ENCODE measurements at regions not wholly inside any gene's neighbourhood (a gene's known extent, or its start where the extent isn't known, plus 50 kb on each side); places are given as distances from the start of the nearest gene placed in this dataset.
"Not testable (repeated sequence)": the region's sequence is repeated elsewhere in the genome, so short reads cannot be mapped to it uniquely, and the experiment has no call there.

DNA sequence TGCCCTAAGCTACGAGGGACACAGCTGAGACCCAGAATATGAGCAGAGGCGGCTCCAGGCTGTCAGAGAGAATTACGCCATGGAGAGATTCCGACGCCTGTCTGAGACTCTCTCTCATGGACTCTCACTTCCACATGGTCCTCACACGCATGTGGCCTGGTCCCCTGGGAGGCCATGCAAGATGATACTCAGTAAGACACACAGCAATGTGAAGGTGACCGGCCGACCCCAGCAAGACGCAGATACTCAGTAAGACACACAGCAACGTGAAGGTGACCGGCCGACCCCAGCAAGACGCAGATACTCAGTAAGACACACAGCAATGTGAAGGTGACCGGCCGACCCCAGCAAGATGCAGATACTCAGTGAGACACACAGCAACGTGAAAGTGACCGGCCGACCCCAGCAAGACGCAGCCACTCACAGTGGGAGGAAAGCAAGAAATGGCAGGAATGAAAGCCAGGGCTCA, 400.8 kb upstream of the MYT1L start:
- in situ Hi-C loops (cut with MboI; ENCODE audit: low pct_unique_long_range_greater_than_20kb, low sequenced_read_pairs): no loop called here
- DNase-seq: no peak

DNA sequence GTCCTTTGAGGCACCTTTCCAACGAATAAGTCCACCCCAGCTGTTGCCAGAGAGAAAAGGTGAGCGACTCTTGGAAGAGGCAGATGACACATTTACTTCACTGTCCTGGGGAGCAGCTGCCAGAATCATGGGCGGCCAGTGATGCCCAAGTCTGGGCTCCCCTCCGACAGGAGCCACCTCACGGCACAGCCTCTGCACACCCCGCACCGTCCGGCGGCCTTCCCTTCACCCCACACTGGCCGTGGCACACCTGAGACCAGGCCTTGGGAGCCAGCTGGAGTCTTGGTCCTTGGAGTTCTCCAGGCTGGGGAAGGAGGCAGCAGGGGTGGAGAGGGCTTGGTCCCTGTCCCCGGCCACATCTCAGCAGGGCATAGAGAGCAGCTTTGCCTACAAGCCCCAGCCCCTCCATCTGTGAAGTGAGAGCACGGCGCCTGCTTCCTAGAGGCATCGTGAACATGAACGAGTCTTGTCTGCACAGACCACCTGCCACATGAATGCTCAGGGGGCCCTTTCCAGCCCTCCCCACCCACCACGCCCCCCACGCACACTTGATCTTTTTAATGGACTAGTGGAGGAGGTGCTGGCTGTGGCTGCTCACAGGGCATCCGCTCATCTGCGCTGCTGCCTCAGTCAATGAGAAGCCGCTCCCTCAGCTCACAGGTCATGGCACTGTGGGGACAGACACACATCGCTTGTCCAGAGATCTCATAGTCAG, 400.2 kb upstream of the MYT1L start:
- no peak for DNase-seq
- in situ Hi-C loops (cut with MboI; ENCODE audit: low pct_unique_long_range_greater_than_20kb, low sequenced_read_pairs): no loop called here

DNA sequence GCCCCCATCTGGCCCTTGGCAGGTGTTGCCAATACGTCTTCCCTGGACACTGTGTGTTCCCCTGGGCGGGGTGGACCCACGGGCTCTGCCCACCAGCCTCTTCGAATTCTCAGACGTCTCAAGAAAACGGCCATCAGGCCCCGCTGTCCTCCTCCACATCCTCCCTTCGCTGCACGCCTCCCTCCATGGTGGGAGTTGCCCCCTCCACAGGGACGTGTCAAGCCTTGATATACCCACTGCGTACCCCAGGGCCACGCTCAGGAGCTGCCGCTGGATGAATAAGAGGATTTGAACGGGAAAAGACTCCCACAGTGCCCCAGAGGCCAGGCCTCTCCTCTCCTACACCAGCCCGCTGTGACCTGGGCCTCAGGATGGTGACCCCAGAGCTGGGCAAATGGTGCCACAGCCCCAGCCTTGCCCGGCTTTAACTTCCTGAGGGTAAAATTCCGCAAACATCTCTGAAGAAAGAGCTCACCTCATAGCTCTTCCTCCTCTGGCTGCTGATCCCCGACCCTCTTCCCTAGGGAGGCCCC, 399.3 kb upstream of the MYT1L start:
- in situ Hi-C loops (cut with MboI; ENCODE audit: low pct_unique_long_range_greater_than_20kb, low sequenced_read_pairs): no loop called here
- DNase-seq: no peak

DNA sequence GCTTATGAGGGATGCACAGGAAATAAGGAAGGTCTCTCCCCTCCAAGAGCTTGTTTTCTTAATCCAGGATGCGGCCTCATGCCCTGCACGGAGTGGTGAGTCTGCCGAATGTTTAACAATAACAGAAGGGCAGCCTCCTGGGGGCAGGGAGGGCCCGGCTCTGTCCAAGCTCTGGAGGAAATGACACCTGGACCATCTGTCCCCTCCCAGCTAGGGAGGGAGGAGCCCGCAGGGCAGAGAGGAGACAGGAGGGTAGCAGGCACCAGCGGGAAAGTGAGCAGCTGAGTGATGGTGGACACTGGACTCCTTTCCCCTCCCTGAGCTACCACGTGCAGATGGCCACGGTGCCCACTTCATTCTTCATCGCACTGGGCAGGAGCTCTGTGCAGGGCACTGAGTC, 398.2 kb upstream of the MYT1L start:
- in situ Hi-C loops (cut with MboI; ENCODE audit: low pct_unique_long_range_greater_than_20kb, low sequenced_read_pairs): no loop called here
- DNase-seq: no peak

DNA sequence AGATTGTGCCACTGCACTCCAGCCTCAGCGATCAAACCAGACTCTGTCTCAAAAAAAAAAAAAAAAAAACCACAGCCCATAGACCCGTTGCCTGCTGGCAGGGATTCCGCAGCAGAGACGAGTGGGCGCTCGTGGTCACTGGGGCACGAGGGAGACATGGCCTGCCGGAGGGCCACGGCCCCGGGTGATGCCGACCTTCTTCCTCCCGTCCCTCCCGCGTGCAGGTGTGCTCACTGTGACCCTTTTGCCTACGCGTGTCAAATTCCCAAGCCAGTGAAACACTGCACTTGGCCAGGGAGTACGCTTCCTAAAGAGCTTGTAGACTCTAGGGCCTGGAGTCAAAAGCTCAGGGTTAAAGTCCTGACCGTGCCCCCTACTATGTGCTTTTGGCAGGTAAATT, 397.6 kb upstream of the MYT1L start:
- in situ Hi-C loops (cut with MboI; ENCODE audit: low pct_unique_long_range_greater_than_20kb, low sequenced_read_pairs): no loop called here
- no peak for DNase-seq

DNA sequence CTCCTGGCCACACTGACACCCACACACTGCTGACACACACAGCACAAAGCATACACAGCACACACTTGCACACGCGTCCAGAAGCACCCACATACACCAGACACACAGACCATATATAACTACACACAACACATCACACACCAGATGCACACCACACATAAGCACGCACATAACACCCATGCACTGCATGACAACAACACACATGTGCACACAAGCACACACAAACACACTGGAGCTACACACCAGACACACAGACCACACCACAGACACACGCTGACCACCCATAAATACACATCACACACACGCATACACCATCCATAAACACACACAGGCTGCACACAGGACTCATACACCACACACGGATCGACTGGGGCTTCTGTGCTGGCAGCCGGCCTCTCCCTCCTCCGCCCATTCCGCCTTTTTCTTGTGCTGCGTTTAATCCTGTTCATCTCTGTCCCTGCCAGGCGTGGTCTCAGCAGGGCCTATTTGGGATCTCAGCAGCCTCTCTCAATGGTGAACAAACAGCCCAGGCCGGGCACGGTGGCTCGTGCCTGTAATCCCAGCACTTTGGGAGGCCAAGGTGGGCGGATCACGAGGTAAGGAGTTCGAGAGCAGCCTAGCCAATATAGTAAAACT, 396.9 kb upstream of the MYT1L start:
- DNase-seq: no peak
- in situ Hi-C loops (cut with MboI; ENCODE audit: low pct_unique_long_range_greater_than_20kb, low sequenced_read_pairs): no loop called here

DNA sequence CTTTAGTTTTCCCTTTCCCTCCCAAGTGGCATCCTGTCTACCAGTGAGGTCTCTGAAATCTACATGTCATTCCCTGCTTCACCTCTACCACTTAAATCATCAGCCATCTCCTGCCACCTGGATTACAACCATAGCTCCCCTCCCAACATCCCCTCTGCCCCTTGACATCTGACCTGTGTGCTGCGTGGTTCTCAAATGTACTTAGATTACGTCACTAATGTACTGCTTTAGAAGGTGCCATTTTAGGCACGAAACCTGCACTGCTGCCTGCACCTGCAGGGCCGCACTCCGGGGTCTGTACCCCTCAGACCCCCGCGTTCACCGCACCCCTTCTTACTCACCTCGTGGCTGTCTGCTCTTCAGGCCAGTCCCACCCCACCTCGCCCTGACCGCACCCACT, 395.1 kb upstream of the MYT1L start:
- in situ Hi-C loops (cut with MboI; ENCODE audit: low pct_unique_long_range_greater_than_20kb, low sequenced_read_pairs): no loop called here

DNA sequence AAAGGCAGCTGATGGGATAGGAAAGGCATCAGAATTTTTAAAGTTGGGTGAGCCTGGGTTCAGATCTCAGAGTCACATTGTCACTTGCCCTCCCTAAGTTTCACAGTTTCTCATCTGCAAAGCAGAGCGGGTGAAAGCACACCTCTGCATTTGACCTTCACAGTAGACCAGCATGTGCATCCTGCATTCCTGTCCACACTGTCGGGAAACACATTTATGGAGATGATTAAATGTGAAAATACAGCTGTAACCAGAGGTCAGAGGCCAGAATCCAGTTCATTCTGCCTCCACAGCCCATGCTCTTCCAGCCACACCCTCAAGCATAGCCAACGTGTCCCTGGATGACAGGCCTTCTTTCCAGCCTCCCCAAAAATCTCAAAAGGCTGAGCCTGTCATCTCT, 392.0 kb upstream of the MYT1L start:
- in situ Hi-C loops (cut with MboI; ENCODE audit: low pct_unique_long_range_greater_than_20kb, low sequenced_read_pairs): no loop called here
- DNase-seq: no peak

More for the DNA sequence above, 395.1 kb upstream of the MYT1L start:
- DNase-seq: no peak

DNA sequence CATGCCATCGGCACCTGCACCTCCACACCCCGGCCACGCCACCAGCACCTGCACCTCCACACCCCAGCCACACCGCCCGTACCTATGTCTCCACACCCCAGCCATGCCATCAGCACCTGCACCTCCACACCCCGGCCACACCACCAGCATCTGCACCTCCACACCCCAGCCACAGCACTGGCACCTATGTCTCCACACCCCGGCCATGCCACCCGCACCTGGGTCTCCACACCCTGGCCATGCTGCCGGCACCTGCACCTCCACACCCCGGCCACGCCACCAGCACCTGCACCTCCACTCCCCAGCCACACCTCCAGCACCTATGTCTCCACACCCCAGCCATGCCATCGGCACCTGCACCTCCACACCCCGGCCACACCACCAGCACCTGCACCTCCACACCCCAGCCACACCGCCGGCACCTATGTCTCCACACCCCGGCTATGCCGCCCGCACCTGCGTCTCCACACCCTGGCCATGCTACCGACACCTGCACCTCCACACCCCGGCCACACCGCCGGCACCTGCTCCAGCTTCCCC, 390.3 kb upstream of the MYT1L start:
- no peak for DNase-seq
- in situ Hi-C loops (cut with MboI; ENCODE audit: low pct_unique_long_range_greater_than_20kb, low sequenced_read_pairs): no loop called here

DNA sequence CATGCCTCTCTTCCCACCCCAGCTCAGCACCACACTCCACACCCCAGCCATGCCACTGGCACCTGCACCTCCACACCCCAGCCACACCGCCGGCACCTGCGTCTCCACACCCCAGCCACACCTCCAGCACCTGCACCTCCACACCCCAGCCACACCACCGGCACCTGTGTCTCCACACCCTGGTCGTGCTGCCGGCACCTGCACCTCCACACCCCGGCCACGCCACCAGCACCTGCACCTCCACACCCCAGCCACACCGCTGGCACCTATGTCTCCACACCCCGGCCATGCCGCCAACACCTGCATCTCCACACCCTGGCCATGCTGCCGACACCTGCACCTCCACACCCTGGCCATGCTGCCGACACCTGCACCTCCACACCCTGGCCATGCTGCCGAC, 389.7 kb upstream of the MYT1L start:
- in situ Hi-C loops (cut with MboI; ENCODE audit: low pct_unique_long_range_greater_than_20kb, low sequenced_read_pairs); DNase-seq: not testable (repeated sequence)

DNA sequence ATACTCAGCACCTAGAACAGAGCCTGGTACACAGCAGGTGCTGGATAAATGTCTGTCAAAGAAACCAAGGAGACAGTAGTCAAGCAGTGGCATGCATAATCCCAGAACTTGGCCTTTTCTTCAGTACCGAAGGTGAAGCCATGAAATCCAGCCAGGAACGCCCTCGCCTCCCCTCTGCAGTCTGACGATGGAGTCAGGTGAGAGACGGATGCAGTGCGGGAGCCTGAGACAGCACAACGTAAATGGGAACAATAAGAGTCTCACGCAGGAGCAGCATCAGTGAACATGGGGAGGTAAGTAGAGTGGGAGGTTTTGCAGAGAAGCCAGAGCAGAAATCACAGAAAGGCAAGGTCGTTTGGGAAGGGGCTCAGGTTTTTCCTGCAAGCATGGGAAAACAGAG, 389.3 kb upstream of the MYT1L start:
- DNase-seq: no peak
- in situ Hi-C loops (cut with MboI; ENCODE audit: low pct_unique_long_range_greater_than_20kb, low sequenced_read_pairs): no loop called here

DNA sequence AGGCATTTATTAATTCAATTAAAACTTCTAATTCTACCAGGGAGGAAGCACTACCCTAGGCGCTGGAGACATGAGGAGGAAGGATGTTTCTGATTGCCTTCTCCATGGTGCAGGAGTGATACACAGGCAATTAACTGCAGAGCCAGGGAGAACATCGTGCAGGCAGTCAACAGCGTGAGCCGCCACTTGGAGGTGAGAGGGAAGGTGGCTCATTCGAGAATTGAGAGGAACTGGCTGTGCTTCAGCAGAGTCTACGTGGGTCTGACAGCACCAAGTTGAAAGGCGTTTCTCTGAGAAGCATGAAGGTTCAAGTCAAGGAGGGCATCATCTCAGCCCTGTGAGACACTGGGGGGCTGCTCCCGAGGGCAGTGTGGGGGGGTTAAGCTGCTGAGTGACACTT, 388.7 kb upstream of the MYT1L start:
- in situ Hi-C loops (cut with MboI; ENCODE audit: low pct_unique_long_range_greater_than_20kb, low sequenced_read_pairs): no loop called here
- no peak for DNase-seq

DNA sequence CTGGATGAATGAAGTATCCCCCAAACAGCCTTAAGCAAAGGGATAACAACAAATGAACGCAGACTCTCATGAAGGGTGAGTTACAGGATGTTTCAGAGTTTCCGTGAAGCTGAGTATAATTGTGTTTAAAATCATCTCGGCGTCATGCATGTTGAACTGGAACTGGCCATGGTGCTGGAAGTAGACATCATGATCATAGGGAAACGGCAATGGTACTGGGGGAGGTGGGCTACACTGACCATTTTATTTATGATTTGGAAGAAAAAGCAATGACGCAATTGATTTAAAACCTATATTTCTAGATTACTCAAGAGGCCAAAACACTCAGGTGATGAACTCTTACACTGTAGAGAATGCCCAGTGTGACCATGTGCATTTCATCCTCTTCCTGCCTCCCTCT, 387.9 kb upstream of the MYT1L start:
- no peak for DNase-seq
- in situ Hi-C loops (cut with MboI; ENCODE audit: low pct_unique_long_range_greater_than_20kb, low sequenced_read_pairs): no loop called here

DNA sequence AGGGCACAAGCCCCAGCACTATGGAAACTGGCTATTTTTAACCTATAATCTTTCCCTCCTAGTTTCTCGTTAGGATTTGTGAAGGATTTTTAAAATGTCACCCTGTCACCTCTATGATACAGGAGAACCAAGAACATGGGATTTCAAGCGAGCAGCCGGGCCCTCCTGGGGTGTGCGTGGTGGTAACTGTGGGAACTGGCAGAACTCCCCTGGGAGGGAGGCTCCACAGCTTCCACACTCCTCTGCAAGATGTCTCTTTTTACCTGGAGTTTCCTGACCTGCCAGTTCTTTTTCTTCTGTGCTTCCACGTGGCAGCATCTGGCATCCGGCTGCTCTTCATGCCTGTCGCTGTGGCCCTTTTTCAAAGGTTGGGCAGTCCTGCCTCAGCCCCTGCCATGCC, 386.3 kb upstream of the MYT1L start:
- DNase-seq: no peak
- in situ Hi-C loops (cut with MboI; ENCODE audit: low pct_unique_long_range_greater_than_20kb, low sequenced_read_pairs): no loop called here

DNA sequence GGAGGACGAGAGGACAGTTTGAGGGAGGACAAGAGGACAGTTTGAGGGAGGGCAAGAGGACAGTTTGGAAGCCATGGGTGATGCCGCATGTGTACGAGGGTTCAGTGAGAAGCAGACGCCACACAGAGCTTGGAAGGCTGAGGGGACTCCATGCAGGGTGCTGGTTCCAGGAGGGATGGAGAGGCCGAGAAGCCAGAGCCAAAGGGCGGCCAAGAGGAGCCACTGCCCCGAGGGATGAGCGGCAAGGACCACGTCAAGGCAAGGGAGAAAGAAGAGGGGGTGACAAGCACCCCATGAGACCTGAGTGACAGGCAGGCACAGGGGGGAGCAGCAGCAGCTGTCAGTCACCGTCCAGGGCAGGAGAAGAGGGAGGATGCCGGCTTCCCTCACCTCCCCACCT, 385.7 kb upstream of the MYT1L start:
- DNase-seq: no peak
- in situ Hi-C loops (cut with MboI; ENCODE audit: low pct_unique_long_range_greater_than_20kb, low sequenced_read_pairs): no loop called here

DNA sequence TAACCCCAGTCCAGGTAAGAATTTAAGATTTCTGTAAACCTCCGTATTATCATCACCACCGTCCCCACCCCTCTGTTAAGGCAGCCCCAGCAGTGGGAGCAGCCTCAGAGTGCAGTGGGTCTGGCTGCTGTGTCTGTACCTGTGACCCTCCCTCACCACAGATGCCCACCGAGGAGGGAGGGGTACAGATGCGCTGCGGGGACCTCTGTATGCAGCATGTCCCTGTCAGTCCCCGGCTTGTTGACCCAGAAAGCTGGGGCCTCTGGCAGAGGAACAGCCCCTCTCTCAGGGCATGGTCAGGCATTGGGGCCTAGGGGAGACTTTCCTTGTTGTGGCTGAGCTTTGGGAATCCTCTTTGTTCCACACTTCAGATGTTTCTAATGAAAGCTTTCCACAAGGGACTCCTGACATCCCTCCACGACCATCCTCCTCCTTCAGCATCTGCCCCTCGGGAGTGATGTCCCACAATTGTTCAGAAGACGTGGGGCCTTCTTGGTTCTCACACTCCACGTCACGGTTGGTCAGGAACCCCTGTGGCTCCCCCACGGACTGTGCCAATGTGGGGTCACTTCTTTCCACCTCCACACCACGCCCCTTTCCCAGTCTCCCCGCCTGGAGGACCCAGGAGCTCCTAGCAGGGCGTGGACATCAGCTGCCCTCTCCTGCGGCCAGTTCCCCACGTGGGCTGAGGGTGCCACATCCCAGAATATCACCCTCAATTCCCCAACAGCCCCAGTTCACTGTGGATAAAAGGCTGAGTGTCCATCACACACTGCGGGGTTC, 384.2 kb upstream of the MYT1L start:
- in situ Hi-C loops (cut with MboI; ENCODE audit: low pct_unique_long_range_greater_than_20kb, low sequenced_read_pairs): no loop called here
- no peak for DNase-seq

DNA sequence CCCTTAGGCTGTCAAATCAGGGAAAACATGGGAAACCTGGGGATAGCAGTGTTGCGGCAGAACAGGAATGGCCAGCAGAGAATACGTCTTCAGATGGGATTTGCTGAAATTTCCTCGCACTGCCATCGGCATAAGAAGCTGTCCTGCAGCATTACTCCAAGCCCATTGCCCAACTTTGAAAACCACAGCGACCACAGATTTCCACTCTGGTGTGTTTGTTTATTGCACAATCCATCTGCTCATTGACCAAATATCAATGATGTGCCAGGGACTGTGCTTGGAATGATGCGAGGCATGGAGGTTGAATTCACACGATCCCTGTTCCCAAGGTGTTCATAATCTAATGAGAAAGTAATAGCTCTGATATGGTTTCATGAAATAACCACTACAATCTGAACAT, 383.3 kb upstream of the MYT1L start:
- in situ Hi-C loops (cut with MboI; ENCODE audit: low pct_unique_long_range_greater_than_20kb, low sequenced_read_pairs): no loop called here
- DNase-seq: no peak

DNA sequence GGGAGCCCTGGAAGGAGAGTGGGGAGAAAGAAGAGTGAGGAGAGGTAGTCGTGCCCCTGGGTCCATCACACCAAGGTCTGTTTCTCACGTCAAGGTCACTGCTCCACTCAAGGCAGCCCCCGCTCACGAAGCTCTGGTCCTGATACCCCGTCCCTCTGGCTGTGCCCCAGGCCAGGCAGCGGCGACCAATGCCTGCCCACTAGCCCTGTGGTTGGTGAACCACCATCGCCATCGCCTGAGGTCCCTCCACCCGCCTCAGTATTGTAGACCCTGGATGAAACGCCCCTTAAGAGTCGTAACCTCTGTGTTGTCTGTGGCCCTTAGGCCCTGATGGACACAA, 378.3 kb upstream of the MYT1L start:
- DNase-seq: no peak
- in situ Hi-C loops (cut with MboI; ENCODE audit: low pct_unique_long_range_greater_than_20kb, low sequenced_read_pairs): no loop called here

DNA sequence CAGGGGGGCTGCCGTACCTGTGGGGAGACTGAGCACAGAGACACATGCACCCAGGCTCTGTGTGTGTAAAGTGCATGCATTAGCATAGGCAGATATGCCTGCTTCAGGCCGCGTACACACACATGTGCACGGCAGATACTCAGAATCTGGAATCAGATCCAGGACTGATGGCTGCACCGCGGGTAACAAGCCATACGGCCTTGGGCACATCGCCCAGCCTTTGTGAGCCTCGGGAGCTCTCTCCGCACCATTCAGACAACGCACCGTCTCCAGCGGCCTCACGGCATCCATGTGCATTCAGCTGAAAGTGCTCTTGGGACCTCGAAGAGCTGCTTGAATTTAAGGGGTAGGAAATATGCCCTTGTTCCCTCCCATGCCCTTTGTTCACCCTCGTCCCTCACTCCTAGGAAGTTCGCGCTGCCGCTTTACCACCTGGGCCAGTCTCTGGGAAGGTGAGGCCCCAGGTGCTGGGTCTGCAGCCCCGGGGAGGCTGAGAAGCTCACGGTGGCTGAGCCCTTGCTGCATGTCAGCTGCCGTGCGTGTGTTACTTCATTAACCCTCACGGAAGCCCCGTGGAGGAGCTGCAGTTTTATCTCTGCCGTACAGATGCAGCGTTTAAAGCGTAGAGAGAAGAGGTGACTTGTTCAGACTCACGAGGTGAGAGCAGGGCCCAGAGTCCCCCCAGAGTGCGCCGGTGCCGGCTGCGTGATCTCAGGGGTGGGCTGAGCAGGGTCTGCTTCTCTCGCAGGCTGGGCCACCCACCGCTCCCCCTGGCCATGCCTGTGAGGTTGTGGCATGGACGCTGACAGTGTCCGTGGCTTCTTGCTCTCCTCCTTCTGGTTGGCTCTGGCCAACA, 377.7 kb upstream of the MYT1L start:
- in situ Hi-C loops (cut with MboI; ENCODE audit: low pct_unique_long_range_greater_than_20kb, low sequenced_read_pairs): no loop called here
- DNase-seq: no peak
